Putamen (tissue), 1 donor: ENCODE measurements at regions not wholly inside any gene's neighbourhood (a gene's known extent, or its start where the extent isn't known, plus 50 kb on each side); places are given as distances from the start of the nearest gene placed in this dataset.
A peak's percentile ranks its signal among the peaks of the same experiment; 100 is the strongest.
"Not testable (repeated sequence)": the region's sequence is repeated elsewhere in the genome, so short reads cannot be mapped to it uniquely, and the experiment has no call there.

Experiments used
- DNase-seq: peaks from one replicate; pipeline ENCODE4 v3.0.0-alpha.2; 2016; ENCODE audit warnings: low spot score

DNA sequence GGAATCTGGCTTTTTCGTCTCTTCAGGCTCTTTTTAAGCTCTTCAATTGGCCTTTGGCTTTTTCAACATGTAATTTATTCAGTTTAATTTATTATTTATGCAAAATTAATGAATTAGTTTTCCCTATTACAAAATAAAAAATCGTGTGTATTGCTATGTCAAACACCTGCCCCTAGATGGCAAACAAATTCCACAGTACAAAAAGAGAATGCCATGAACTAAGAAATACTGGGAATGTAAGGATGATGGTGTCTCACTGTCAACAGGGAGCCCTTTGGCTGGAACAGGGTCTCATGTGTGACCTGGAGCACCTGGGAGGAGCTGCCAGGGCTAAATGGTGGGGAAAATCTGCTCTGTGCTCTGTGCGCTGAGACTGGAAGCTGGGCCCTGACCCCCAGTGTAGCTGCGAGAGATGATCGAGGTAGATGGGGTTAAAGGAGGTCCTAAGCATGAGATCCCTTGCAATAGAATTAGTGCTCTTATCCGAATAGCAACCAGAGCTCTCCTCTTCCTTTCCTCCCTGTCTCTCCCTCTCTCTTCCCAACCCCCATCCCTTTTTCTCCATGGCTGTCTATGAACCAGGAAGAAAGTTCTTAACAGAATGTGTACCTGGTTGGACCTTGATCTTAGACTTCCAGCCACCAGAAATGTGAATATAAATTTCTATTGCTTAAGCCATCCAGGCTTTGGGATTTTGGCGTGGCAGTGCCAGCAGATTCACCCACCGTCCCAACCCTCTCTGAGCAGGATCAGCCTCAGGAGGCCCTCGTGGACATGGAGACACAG is 1183.5 kb downstream of the RPIA start:
- not testable (repeated sequence) for DNase-seq

DNA sequence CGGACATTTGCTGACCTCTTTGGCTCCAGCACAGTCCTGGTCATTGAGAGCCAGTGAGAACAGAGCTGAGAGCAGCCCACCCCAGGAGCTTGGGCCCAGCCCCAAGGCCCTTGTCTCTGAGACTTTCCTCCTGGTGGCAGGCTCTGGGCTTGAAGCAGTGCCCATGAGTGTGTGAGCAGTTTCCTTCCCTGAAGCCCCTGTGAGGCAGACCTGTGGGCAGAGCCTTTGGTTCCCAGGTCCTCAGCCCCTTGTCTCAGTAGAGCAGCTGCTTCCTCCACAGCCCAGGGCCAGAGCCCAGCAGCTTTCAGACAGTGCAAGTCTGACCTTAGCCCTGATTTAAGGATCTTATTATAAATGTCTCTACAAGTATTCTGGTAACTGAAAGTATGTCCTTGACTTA is 1185.0 kb downstream of the RPIA start:
- not testable (repeated sequence) for DNase-seq

DNA sequence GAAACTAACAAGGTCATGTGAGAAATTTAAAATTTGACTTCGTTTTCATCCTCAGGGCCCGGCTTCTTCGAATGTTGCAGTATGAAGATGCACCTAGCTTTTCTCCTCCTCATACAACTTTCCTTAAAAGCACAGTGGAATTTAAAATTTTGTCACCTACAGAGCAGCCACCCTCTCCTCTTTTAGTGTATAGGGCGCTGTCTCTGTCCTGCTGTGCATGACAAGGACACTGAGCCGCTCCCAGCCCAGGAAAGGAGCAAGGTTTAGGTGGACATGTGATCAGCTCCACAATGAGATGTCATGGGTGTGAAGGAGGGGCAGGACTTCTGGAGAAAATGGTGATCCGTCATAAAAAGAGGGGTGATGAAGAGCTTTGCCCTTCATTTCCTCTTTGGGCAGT is 1185.4 kb downstream of the RPIA start:
- DNase-seq = not testable (repeated sequence)

DNA sequence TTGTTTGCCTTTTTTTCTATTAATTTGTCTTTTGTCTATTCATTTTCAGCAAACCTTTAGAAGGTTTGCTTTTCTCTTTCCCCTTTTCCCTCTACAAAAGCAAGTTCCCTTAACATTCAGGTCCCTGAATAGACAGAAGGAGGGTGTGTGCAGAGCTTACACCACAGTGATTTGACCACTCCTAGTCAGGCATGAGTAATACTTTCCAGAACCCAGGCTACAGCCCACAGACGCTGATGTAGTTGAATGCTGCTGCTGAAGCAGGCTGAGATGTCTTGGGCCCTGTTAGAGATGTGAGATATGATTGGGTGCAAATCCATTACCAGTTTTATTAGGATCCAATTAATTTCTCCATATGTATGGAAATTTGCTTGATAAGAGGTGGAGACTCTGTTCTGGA is 1191.4 kb downstream of the RPIA start:
- DNase-seq = not testable (repeated sequence)

DNA sequence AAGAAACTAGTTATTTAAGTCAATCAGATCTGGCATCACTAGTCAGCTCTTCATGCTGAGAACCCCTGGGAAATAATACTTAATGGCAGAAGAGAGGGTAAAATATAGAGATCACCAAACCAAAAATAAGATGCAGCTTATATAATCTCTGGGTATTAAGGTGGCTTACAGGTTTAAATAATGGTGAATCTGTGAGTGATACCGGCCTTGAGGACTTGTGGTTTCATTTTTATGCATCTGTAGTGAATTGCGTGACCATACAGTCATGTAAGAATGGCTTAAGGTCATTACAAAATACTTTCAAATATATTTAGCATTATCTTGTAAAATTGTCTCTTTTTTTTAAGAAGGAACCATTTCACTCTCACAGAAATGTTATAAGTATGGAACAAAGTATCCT is 1192.2 kb downstream of the RPIA start:
- not testable (repeated sequence) for DNase-seq

DNA sequence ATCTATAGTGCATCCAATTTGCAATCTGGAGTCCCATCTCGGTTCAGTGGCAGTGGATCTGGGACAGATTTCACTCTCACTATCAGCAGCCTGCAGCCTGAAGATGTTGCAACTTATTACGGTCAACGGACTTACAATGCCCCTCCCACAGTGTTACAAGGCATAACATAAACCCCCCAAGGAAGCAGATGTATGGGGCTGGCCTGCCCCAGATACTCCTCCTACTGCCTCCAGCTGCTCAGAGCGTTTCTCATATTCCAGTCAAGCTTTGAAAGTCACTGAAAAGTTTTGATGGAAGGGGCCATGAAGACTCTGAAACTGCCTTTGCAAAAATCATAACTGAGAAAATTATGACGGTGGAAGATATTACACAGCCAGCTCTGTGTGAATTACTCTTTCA is 1193.6 kb downstream of the RPIA start:
- not testable (repeated sequence) for DNase-seq

DNA sequence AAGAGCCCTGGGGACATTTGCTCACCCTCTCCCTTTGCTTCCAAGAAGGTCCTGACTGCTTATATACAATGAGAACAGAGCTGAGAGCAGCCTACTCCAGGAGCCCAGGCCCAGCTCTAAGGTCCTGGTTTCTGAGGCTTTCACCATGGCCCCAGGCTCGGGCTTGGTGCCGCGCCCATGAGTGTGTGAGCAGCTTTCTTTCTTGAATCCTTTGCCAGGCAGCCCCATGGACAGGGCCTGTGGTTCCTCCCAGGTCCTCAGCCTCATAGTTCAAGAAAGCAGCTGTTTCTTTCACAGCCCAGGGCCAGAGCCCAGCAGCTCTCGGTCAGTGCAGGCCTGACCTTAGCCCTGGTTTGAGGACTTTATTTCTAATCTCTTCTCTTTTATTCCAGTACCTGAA is 1197.2 kb downstream of the RPIA start:
- not testable (repeated sequence) for DNase-seq

DNA sequence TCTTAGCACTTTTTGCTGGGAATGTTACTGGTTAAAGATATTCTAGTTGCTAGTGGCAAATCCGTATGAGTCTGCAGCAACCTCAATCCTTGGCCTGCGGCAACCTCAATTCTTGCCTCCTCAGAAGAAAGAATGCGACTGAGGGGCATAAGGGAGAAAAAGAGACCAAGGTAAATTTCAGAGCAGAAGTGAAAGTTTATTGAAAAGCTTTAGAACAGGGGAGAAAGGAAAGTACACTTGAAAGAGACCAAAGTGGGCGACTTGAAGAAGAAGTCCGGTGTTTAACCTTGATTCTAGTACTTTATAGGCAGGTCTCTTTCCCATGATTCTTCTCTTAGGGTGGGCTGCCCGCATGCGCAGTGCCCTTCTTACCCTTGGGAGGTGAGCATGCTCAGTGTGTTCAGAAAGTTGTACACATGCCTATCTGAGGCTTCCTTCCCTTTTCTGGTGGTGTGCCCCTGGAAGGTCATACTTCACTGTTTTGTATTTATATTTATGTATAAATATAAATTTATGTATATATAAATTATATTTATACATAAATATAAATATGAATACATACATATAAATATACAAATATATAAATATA is 1198.8 kb downstream of the RPIA start:
- DNase-seq = not testable (repeated sequence)

DNA sequence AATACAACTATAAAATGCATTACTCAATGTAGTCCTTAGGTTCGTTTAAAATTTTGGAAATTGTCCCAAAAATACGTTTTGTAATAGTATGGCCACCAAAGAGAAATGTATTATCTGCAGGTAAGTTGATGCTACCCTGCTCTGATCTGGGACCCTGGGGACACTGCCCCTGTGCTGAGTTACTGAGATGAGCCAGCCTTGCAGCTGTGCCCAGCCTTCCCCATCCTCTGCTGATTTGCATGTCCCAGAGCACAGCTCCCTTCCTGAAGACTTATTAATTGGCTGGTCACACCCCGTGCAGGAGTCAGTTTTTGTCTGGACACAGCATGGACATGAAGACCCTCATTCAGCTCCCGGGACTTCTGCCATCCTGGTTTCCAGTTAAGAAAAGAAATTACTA is 1203.5 kb downstream of the RPIA start:
- not testable (repeated sequence) for DNase-seq

DNA sequence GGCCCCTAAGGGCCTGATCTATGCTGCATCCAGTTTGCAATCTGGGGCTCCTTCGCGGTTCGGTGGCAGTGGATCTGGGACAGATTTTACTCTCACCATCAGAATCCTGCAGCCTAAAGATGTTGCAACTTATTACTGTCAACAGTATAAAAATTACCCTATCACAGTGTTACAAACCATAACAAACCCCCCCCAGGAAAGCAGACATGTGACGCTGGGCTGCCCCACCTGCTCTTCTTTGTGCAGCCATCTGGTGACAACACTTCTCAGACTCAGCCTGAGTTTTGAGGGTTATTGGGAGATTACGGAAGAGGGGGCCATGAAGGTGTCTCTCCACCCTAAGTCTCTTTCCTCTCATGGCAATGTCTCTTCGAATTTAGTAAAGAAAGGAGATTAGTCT is 1204.2 kb downstream of the RPIA start:
- not testable (repeated sequence) for DNase-seq

DNA sequence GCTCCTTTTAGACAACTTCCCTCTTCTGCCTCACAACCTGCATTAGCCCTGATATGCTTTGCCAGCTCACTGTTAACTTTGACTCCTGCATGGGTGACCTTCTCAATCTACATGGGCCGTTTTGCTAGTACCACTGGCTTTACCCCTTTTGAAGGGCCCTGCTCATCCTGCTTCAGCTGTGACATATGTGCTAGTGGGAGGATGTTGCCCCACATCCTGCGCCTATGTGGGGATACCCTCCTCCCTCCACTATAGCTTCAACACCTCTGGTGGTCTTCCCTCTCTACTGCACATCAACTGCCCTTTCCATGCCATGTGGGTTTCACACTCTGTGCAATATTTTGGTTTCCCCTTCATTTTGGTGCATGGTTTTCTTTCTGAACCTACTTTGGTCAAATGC is 1235.5 kb downstream of the RPIA start:
- DNase-seq = not testable (repeated sequence)

DNA sequence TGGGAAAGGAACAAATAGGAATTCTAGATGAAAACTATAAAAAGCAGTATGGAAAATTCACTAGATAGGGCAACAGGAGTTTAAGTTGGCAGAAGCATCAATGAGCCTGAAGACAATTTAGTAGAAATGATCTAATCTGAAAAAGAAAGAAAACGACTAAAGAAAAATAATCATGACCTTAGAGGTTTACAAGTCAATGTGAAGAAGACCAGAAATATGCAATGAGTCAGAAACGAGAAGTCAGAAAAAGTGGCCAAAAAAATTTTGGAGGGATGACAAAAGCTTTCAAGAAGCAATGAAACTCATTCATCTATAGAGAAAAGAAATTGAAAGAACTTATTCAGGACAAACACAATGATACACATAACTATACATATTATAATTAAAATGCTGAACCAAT is 1244.0 kb downstream of the RPIA start:
- DNase-seq = not testable (repeated sequence)

DNA sequence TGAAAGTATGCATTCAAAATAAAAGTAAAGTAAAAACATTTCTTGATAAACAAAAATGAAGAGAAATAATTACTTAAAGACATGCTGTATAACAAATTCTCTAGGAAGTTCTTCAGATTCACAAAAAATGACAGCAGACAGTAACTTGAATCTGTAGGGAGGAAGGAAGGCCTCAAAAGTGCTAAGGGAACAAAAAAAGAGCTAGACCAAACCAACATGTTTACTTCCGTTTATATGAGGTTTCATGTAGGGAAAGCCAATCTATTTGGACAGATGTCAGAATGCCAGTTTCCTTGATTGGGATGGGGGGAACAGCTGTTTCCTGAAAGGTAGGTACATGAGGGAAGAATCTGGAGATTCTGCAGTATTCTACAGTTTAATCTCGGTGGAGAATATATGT is 1244.5 kb downstream of the RPIA start:
- not testable (repeated sequence) for DNase-seq

DNA sequence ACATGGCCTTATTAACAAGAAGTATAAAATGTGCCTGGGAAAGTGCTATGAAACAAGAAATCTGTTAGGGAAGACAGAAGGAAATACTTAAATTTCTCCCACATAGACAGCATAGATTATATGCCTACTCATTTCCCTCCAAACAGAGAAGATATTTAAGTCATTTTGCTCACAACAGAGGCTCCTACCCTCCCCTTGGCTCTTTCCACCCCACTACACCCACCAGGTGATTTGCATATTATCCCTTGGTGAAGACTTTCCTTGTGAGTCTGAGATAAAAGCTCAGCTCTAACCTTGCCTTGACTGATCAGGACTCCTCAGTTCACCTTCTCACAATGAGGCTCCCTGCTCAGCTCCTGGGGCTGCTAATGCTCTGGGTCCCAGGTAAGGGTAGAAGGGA is 1245.1 kb downstream of the RPIA start:
- DNase-seq = peak; percentile 30

DNA sequence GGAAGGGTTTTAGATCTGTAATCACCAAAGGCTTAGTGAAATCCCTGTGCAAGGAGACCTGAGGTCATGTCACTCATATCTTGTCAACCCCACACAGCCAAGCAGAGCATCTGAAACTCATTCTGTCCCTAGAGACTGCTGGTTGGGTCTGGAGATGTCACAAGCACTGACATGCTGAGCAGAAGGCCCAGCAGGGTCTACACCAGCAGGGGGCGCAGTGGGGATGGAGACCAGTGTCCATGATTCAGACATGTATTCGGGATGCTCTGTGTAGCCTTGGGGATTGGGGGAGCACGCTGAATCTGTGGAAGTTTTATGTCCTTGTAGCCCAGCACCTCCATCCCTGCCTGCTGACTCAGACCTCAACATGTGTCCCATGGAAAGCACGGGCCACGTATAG is 1247.3 kb downstream of the RPIA start:
- not testable (repeated sequence) for DNase-seq

DNA sequence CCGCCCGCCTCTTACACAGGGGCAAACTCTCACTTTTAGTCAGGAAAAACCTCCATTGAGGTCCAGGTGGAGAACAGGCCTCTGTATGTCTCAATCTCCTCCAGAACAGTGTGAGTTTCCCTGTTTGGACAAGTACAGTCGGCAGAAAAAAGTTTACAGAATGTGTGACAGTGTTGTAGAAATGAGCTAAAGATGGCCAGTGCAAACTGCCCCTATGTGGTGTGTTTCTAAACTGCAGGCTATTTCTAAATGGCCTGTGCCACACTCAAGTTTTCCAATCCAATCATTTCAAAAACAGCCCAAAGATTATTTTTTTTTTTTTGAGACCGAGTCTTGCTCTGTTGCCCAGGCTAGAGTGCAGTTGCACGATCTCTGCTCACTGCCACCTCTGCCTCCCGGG is 1252.8 kb downstream of the RPIA start:
- DNase-seq = not testable (repeated sequence)

DNA sequence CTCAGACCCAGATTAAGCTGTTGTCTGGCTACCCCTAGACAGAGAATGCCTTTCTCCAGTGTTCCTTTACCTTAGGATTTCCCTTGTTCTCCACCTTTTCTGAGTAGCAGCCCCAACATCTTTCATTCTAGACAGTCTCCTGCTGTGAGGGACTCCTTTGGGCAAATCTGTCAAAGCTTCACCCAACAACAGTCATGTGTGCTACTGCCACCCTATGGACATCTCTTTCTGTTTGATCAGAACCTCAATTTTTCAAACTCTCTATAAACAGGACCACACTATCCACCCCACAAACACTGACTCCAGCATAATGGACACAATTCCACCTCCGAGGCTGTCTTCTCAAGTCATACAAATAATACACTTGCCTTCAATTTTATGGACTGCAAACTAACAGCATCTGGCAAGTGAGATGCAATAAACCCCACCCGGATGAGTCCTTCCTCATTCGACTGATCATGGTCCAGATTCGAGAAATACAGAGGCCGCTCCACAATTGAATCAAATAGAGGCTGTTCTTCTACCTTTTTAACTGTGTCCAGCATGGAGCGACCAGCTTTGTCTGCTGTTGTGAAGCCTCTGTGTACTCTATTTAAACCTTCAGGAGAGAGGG is 1253.6 kb downstream of the RPIA start:
- DNase-seq = not testable (repeated sequence)

DNA sequence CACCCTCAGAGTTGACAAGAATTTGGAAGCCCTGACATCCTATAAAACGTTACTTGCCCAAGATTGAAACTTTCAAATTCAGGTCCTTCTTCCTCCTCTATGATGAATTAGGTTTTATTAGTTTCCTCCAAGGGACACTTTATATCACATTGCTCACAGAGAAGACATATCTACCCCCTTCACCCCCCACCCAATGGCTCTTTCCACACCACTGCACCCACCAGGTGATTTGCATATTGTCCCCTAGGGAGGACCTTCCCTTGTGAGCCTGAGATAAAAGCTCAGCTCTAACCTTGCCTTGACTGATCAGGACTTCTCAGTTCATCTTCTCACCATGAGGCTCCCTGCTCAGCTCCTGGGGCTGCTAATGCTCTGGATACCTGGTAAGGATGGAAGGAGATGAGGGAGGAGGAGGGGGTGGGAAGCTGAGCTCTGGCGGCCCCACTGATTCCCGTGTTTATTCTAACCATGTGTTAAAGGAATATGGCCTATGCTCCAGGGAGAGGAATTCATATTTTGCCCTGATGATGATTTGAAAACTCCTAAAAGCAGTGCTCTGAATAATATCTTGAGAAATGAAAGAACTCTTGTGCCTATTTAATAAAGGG is 1255.8 kb downstream of the RPIA start:
- DNase-seq = not testable (repeated sequence)

DNA sequence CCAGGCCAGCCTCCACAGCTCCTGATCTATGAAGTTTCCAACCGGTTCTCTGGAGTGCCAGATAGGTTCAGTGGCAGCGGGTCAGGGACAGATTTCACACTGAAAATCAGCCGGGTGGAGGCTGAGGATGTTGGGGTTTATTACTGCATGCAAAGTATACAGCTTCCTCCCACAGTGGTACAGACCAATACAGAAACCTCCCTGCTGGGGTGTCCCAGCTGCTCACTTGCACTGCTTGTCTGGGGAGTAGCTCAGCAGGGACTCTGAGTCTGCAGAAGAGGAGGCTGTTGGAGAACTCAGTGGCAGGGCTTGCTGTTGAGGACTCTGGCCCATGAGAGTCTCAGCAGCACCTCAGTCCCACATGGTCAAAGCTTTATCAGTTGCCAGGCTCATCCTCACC is 1256.6 kb downstream of the RPIA start:
- not testable (repeated sequence) for DNase-seq

DNA sequence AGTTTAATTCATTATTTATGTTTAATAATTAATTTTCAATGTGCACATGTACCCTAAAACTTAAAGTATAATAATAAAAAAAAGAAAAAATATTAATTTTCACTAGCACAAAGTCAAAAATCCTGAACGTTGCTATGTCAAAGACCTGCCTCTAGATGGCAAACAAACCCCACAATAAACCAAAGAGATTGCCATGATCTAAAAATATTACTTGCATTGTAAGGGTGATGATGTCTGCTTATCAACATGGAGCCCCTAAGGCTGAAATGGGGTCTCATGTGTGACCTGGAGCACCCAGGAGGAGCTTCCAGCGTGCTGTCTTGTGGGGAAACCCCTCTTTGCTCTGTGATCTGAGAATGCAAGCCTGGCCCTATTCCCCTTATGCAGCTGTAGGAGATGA is 1259.3 kb downstream of the RPIA start:
- not testable (repeated sequence) for DNase-seq

DNA sequence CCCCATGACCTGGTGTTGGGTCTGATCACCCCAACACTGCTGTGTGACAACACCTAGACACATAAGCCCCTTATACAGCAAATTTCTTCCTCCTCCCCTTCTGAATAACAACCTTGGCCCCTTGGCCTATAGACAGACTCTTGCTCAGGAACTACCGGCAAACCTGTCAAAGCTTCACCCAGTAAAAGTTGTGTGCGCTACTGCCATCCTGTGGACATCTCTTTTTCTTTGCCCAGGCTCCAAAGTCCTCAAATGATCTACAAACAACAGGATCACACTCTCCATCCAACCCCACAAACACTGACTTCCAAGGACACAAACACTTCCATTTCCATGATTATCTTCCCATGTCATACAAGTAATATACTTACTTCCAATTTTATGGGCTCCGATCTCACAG is 1265.8 kb downstream of the RPIA start:
- not testable (repeated sequence) for DNase-seq

DNA sequence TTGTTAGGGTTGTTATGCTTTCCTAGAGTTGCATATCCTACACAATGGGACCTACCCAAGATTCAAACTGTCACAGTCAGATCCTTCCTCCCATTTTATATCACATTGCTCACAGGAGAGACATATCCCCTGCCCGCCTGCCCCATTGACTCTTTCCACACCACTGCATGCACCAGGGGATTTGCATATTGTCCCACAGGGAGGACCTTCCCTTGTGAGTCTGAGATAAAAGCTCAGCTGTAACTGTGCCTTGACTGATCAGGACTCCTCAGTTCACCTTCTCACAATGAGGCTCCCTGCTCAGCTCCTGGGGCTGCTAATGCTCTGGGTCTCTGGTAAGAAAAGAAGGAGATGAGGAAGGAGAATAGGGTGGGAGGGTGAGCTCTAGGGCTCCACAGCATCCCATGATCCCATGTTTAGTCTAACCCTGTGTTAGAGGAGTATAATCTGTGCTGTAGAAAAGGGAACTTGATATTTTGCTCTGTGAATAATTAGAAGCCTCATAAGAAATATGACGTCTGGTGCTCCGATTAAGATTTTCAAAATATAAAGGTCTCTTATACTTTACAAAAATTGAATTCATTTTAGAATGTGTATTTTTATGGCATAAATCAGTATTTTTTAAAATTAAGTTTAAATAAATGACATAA is 1268.4 kb downstream of the RPIA start:
- DNase-seq = not testable (repeated sequence)
